ENCODE measurements at regions not wholly inside any gene's neighbourhood (a gene's known extent, or its start where the extent isn't known, plus 50 kb on each side); places are given as distances from the start of the nearest gene placed in this dataset.

- H3K9me3 ChIP-seq: peaks cover 0 to 10% (median 0%) of the 10 kb centered on the region in 3 donors
- H3K27ac ChIP-seq: peak overlapping the region in 3 of 4 donors; percentile 2 to 55 (median 25)
- 22 to 26% methylated on average over 1 to 3 of the region's 3 CpGs for WGBS, 2 donors (ENCODE audit: low coverage in 1 of 2)
- H3K4me1 ChIP-seq: peaks cover 0 to 24% (median 0%) of the 10 kb centered on the region in 3 donors
- no peaks in the 10 kb centered on the region for H3K27me3 ChIP-seq
- peak; percentile 60 for ATAC-seq
- H3K36me3 ChIP-seq: no peaks in the 10 kb centered on the region
- no peak overlapping the region for H3K4me3 ChIP-seq
- TF ChIP-seq POLR2A (IDR thresholded peaks at IDR 0.05) (no peak), EP300 (IDR thresholded peaks at IDR 0.05) (no peak), POLR2AphosphoS5 (IDR thresholded peaks at IDR 0.05) (no peak), CTCF (IDR thresholded peaks at IDR 0.05) (no peak)
These were observed 74.9 kb upstream of the ATP2B1 start for GRCh38 chr12:89783359-89784060.

DNA sequence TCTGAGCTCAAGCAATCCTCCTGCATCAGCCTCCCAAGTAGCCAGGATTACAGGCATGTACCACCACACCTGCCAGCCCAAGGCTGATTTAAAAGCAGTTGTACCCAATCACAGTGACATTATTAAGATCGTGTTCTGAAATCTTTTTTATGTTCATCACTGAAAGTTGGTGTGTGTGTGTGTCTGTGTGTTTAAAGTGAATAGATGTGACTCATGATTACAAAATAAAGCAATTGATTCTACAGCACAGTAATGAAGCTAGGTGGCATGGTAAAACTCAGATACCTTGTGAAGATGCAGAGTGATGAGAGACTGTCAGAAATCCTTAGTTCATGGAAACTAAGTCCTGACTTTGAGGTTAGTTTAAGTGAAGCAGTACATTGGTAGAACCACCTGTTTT, 74.2 kb upstream of the ATP2B1 start:
- Histone ChIP-seq H3K27ac (peak overlapping the region in 1 of 4 donors; percentile 25), H3K27me3 (no peaks in the 10 kb centered on the region), H3K9me3 (peaks cover 0 to 10% (median 0%) of the 10 kb centered on the region in 3 donors), H3K4me3 (no peak overlapping the region), H3K36me3 (no peaks in the 10 kb centered on the region), H3K4me1 (peaks cover 0 to 24% (median 0%) of the 10 kb centered on the region in 3 donors)
- 40% methylated on average over 1 of the region's 1 CpG for WGBS, 2 donors (ENCODE audit: low coverage in 1 of 2)
- no peak for ATAC-seq
- no peak for TF ChIP-seq POLR2A (IDR thresholded peaks at IDR 0.05)
- TF ChIP-seq CTCF (IDR thresholded peaks at IDR 0.05): no peak
- TF ChIP-seq EP300 (IDR thresholded peaks at IDR 0.05): no peak
- TF ChIP-seq POLR2AphosphoS5 (IDR thresholded peaks at IDR 0.05): no peak

DNA sequence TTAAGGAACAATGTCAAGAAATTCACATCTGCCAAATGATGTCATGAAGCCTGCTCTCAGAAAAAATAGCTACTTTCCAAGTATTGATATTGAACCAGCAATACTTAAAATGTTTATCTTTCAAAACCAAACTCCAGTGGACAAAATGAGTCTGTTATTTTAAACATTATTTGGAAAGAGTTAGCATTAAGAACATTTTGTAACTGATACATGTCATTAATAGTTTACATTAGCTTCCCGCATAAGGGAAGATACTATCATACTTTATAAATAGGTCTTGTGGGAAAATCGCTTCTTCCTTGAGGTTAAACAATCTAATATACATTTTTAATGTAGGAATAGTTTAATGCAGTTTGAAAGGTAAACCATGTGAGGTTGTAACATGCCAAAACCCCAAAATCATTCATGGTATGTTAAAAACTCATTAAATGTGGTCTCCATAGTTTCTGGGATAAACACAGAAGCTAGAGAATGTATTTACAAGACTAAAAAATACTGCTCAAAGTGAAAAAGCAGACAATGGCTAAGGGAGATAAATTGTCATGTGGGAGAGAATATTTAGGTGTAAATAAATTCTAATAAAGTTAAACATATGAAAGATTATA, 73.4 kb upstream of the ATP2B1 start:
- peaks cover 0 to 10% (median 0%) of the 10 kb centered on the region in 3 donors for H3K9me3 ChIP-seq
- H3K4me3 ChIP-seq: no peak overlapping the region
- WGBS, 2 donors (ENCODE audit: low coverage in 1 of 2): 42 to 43% methylated on average over 2 of the region's 2 CpGs
- no peak overlapping the region for H3K27ac ChIP-seq
- no peaks in the 10 kb centered on the region for H3K27me3 ChIP-seq
- peaks cover 0 to 24% (median 0%) of the 10 kb centered on the region in 3 donors for H3K4me1 ChIP-seq
- TF ChIP-seq CTCF (IDR thresholded peaks at IDR 0.05) (no peak), POLR2A (IDR thresholded peaks at IDR 0.05) (no peak), POLR2AphosphoS5 (IDR thresholded peaks at IDR 0.05) (no peak), EP300 (IDR thresholded peaks at IDR 0.05) (no peak)
- H3K36me3 ChIP-seq: no peaks in the 10 kb centered on the region
- no peak for ATAC-seq

DNA sequence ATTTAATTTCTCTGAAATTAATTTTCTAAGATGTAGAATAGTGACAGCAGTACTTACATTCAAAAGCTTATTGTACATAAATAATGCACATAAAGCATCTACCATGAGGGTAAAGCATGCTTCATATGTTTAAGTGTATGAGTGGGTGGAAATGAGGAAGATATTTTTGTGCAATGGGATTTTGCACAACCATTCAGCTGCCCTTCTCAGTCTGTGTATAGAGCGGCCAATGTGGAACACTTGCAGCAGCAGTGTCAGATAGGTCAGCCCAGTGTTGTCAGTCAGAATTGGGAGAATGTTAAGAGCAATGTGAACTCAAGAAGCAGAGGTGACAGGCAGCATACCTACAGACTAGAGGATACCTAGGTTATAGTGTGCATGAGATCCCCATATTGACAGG, 72.5 kb upstream of the ATP2B1 start:
- H3K4me3 ChIP-seq: no peak overlapping the region
- H3K27ac ChIP-seq: no peak overlapping the region
- no peak for TF ChIP-seq CTCF (IDR thresholded peaks at IDR 0.05)
- no peak for TF ChIP-seq EP300 (IDR thresholded peaks at IDR 0.05)
- TF ChIP-seq POLR2A (IDR thresholded peaks at IDR 0.05): no peak
- TF ChIP-seq POLR2AphosphoS5 (IDR thresholded peaks at IDR 0.05): no peak
- no peaks in the 10 kb centered on the region for H3K27me3 ChIP-seq
- 100% methylated on average over 1 of the region's 1 CpG; no CpG with 5 or more reads in 1 of the 2 donors for WGBS, 2 donors (ENCODE audit: low coverage in 1 of 2)
- peaks cover 0 to 24% (median 0%) of the 10 kb centered on the region in 3 donors for H3K4me1 ChIP-seq
- H3K36me3 ChIP-seq: no peaks in the 10 kb centered on the region
- ATAC-seq: no peak
- H3K9me3 ChIP-seq: peaks cover 0 to 2% (median 0%) of the 10 kb centered on the region in 3 donors

All from gastroesophageal sphincter (tissue), 4 donors.